Fibroblast of lung (primary cell): ENCODE measurements at regions not wholly inside any gene's neighbourhood (a gene's known extent, or its start where the extent isn't known, plus 50 kb on each side); places are given as distances from the start of the nearest gene placed in this dataset.

Source experiments
- DNase-seq, 2 donors: peaks; one replicate each; pipeline versions ENCODE4 v3.0.0 to v3.0.0-alpha.2; 2010; ENCODE audit warnings: low read depth in 2 of 2
- H2AFZ ChIP-seq: 2 replicates; pipeline ENCODE4 v1.5.1; 2012; ENCODE audit warnings: low read length, control low read depth, inconsistent platforms
- H3K27ac ChIP-seq: 2 replicates; pipeline ENCODE4 v1.5.1; 2011; ENCODE audit warnings: low read length, control low read depth; ENCODE audit not compliant: insufficient read depth
- H3K27me3 ChIP-seq: 2 replicates; pipeline ENCODE4 v1.5.1; 2011; ENCODE audit warnings: mild to moderate bottlenecking, low read length; ENCODE audit not compliant: control insufficient read depth, insufficient read depth
- H3K36me3 ChIP-seq: 2 replicates; pipeline ENCODE4 v1.5.1; 2011; ENCODE audit warnings: low read length; ENCODE audit not compliant: control insufficient read depth, insufficient read depth
- H3K4me1 ChIP-seq: 2 replicates; pipeline ENCODE4 v1.5.1; 2011; ENCODE audit warnings: low read length; ENCODE audit not compliant: control insufficient read depth, insufficient read depth; ENCODE audit errors: extremely low read depth
- H3K4me2 ChIP-seq: 2 replicates; pipeline ENCODE4 v1.5.1; 2011; ENCODE audit warnings: low read length, control low read depth; ENCODE audit not compliant: insufficient read depth; ENCODE audit errors: extremely low read depth
- H3K4me3 ChIP-seq, 4 experiments: fragments of 200-600 bp in 1 of 4; sonication (generic) in 1 of 4; replicated peaks in 1 of 4; 2 replicates each; pipeline ENCODE4 v1.5.1; 2011 to 2016; ENCODE audit warnings: low read length in 4 of 4, low read depth in 3 of 4, mild to moderate bottlenecking in 3 of 4, control low read depth in 2 of 4, inconsistent platforms in 1 of 4, mixed read lengths in 1 of 4; ENCODE audit not compliant: insufficient read depth in 1 of 4; ENCODE audit errors: control extremely low read depth in 1 of 4
- H3K79me2 ChIP-seq: 2 replicates; pipeline ENCODE4 v1.5.1; 2012; ENCODE audit warnings: mild to moderate bottlenecking, low read length, inconsistent platforms; ENCODE audit not compliant: control insufficient read depth, insufficient read depth
- H3K9ac ChIP-seq: 2 replicates; pipeline ENCODE4 v1.5.1; 2011; ENCODE audit warnings: mild to moderate bottlenecking, low read length, control low read depth; ENCODE audit not compliant: insufficient read depth
- H3K9me3 ChIP-seq: 2 replicates; pipeline ENCODE4 v1.5.1; 2012; ENCODE audit warnings: low read depth, low read length; ENCODE audit not compliant: control insufficient read depth, insufficient read depth
- H4K20me1 ChIP-seq: 2 replicates; pipeline ENCODE4 v1.5.1; 2011; ENCODE audit warnings: low read length; ENCODE audit not compliant: control insufficient read depth, insufficient read depth; ENCODE audit errors: extremely low read depth
- CTCF ChIP-seq, 2 donors: IDR thresholded peaks in 1 of 2; conservative IDR thresholded peaks in 1 of 2; 1 replicate in 1 of 2; 2 replicates in 1 of 2; pipeline ENCODE4 v1.5.1; 2011 to 2012; ENCODE audit warnings: low read length in 2 of 2, control low read depth in 1 of 2, inconsistent platforms in 1 of 2, low read depth in 1 of 2, mild to moderate bottlenecking in 1 of 2
- EZH2 ChIP-seq: IDR thresholded peaks from 2 replicates; pipeline ENCODE4 v1.5.1; 2012; ENCODE audit warnings: low read length, control low read depth, mild to moderate bottlenecking; ENCODE audit errors: missing control alignments

- no peaks in the 10 kb centered on the region for H4K20me1 ChIP-seq
- TF ChIP-seq EZH2 (no peak), CTCF (conservative IDR thresholded peaks at IDR 0.05 in 1 of 2, IDR thresholded peaks at IDR 0.05 in 1 of 2; ENCODE audit: low read depth in 1 of 2, low read length in 2 of 2) (no peak)
- H3K9me3 ChIP-seq = no peaks in the 10 kb centered on the region
- no peaks in the 10 kb centered on the region for H3K36me3 ChIP-seq
- no peaks in the 10 kb centered on the region for H3K4me1 ChIP-seq
- H3K27me3 ChIP-seq = no peaks in the 10 kb centered on the region
- no peaks in the 10 kb centered on the region for H3K79me2 ChIP-seq
- no peak overlapping the region for H3K4me3 ChIP-seq
- no peak overlapping the region for H2AFZ ChIP-seq
- no peak for DNase-seq
- H3K4me2 ChIP-seq = no peak overlapping the region
- H3K27ac ChIP-seq = no peak overlapping the region
- no peak overlapping the region for H3K9ac ChIP-seq
Measured at GRCh38 chr21:15614766-15615165, 115.0 kb upstream of the USP25 start.

- Histone ChIP-seq H3K4me2 (no peak overlapping the region), H3K36me3 (no peaks in the 10 kb centered on the region), H2AFZ (no peak overlapping the region), H3K79me2 (no peaks in the 10 kb centered on the region), H3K27me3 (no peaks in the 10 kb centered on the region), H3K4me1 (no peaks in the 10 kb centered on the region), H3K27ac (no peak overlapping the region), H3K9ac (no peak overlapping the region), H3K4me3 (no peak overlapping the region), H4K20me1 (no peaks in the 10 kb centered on the region), H3K9me3 (no peaks in the 10 kb centered on the region)
- peak; percentile 33 to 56 for DNase-seq
- TF ChIP-seq CTCF (conservative IDR thresholded peaks at IDR 0.05 in 1 of 2, IDR thresholded peaks at IDR 0.05 in 1 of 2; ENCODE audit: low read depth in 1 of 2, low read length in 2 of 2) (no peak), EZH2 (no peak)
Measured at GRCh38 chr21:15616864-15617574, 112.8 kb upstream of the USP25 start.

- no peaks in the 10 kb centered on the region for H3K27me3 ChIP-seq
- no peak overlapping the region for H3K4me3 ChIP-seq
- no peaks in the 10 kb centered on the region for H3K36me3 ChIP-seq
- no peaks in the 10 kb centered on the region for H3K9me3 ChIP-seq
- no peak for TF ChIP-seq EZH2
- TF ChIP-seq CTCF (conservative IDR thresholded peaks at IDR 0.05 in 1 of 2, IDR thresholded peaks at IDR 0.05 in 1 of 2; ENCODE audit: low read depth in 1 of 2, low read length in 2 of 2) = no peak
- H4K20me1 ChIP-seq = no peaks in the 10 kb centered on the region
- H3K27ac ChIP-seq = no peak overlapping the region
- H3K79me2 ChIP-seq = no peaks in the 10 kb centered on the region
- H3K4me2 ChIP-seq = no peak overlapping the region
- no peak overlapping the region for H2AFZ ChIP-seq
- no peak overlapping the region for H3K9ac ChIP-seq
- H3K4me1 ChIP-seq = no peaks in the 10 kb centered on the region
- DNase-seq = peak; percentile 76 to 81
Measured at GRCh38 chr21:15617964-15618363, 111.8 kb upstream of the USP25 start.
